ENCODE measurements at regions not wholly inside any gene's neighbourhood (a gene's known extent, or its start where the extent isn't known, plus 50 kb on each side); places are given as distances from the start of the nearest gene placed in this dataset.

DNA sequence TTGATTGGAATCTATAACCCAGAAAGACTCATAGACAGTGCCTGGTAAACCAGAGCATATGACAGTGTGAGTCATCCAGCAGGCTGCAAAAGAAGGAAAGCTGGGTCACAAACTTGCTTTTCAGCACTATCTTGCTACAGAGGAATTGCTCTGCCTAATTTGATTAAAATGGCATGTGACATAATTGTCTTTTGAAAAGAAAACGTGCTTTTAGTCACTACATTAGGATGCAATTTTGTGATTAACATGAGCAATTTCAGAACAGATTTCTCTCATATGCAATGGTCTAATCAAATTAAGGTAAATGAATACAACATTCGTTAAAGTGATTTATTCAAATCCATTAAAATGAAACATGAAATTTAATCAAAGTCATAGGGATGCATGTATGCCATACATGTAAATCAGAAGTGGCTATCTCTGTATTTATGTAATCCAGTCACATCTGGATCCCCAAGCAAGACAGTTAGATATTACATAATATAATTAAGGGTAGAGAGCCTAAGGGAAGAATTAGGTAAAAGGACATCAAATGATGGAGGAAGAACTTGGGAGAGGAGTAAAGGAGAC, 400.0 kb upstream of the HTR1E start:
- intact Hi-C loops (cut with micrococcal nuclease) = no loop called here
- DNase-seq = no peak
- Histone ChIP-seq H3K9ac (ENCODE audit: low read length) (no peak overlapping the region), H3K27ac (ENCODE audit: low read length in 2 of 2) (no peak overlapping the region), H3K4me2 (replicated peaks; ENCODE audit: low read depth, low read length, poor library complexity, severe bottlenecking) (no peak overlapping the region), H3K27me3 (replicated peaks in 1 of 4; ENCODE audit: control extremely low read depth in 1 of 4, control insufficient read depth in 3 of 4, insufficient read depth in 4 of 4, low read length in 3 of 4) (no peaks in the 10 kb centered on the region), H3K79me2 (ENCODE audit: control insufficient read depth, insufficient read depth, low read length) (no peaks in the 10 kb centered on the region), H3K36me3 (replicated peaks in 1 of 2; ENCODE audit: control extremely low read depth in 1 of 2, control insufficient read depth in 1 of 2, extremely low read depth in 1 of 2, insufficient read depth in 2 of 2, low read length in 1 of 2) (no peaks in the 10 kb centered on the region), H3K4me1 (ENCODE audit: control insufficient read depth in 2 of 2, insufficient read depth in 2 of 2, low read length in 2 of 2) (no peaks in the 10 kb centered on the region), H2AFZ (ENCODE audit: insufficient read depth, low read depth, low read length, poor library complexity, severe bottlenecking) (no peak overlapping the region), H3K9me3 (ENCODE audit: control extremely low read depth in 1 of 3, control insufficient read depth in 2 of 3, insufficient read depth in 1 of 3, low read length in 2 of 3) (no peaks in the 10 kb centered on the region), H4K20me1 (ENCODE audit: control insufficient read depth, insufficient read depth, low read length, poor library complexity, severe bottlenecking) (no peaks in the 10 kb centered on the region), H3K4me3 (ENCODE audit: control extremely low read depth in 1 of 5, extremely low read depth in 1 of 5, insufficient read depth in 1 of 5, low read depth in 2 of 5, low read length in 4 of 5) (no peak overlapping the region)
- Mint-ChIP-seq H3K4me1 (no peaks in the 10 kb centered on the region), H3K27me3 (no peaks in the 10 kb centered on the region), H3K9me3 (ENCODE audit: insufficient read depth) (no peaks in the 10 kb centered on the region), H3K4me3 (no peak overlapping the region), H3K27ac (no peak overlapping the region)
- no CpG with 5 or more reads among the region's 2 CpGs for WGBS (ENCODE audit: insufficient coverage)
- TF ChIP-seq EZH2 (IDR thresholded peaks at IDR 0.05; ENCODE audit: borderline replicate concordance, insufficient read depth, low read depth, low read length, poor library complexity, severe bottlenecking) = no peak
- TF ChIP-seq, protein P1, sequence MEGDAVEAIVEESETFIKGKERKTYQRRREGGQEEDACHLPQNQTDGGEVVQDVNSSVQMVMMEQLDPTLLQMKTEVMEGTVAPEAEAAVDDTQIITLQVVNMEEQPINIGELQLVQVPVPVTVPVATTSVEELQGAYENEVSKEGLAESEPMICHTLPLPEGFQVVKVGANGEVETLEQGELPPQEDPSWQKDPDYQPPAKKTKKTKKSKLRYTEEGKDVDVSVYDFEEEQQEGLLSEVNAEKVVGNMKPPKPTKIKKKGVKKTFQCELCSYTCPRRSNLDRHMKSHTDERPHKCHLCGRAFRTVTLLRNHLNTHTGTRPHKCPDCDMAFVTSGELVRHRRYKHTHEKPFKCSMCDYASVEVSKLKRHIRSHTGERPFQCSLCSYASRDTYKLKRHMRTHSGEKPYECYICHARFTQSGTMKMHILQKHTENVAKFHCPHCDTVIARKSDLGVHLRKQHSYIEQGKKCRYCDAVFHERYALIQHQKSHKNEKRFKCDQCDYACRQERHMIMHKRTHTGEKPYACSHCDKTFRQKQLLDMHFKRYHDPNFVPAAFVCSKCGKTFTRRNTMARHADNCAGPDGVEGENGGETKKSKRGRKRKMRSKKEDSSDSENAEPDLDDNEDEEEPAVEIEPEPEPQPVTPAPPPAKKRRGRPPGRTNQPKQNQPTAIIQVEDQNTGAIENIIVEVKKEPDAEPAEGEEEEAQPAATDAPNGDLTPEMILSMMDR (IDR thresholded peaks at IDR 0.05) = no peak
- ATAC-seq (ENCODE audit: low read depth) = no peak
- CTCF ChIA-PET = no interaction called here
- POLR2A ChIA-PET = no interaction called here

DNA sequence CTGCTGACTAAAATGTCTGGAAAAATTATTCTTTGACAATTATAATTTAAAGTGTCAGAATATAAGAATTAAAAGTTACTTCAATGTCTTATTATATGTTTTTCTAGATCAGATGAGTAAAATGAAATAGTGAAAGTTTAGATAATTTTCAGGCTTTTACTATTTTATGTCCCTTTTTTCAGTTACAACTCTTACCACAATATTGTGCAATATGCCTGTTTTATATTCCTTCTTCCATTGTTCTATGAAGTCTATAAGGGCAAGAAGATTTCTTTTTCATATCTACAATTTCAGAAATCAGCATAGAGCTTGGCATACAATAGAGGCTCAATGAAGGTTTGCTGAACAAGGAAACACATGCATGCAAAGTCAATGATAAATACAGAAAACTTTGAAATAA, 401.2 kb upstream of the HTR1E start:
- H3K27ac Mint-ChIP-seq = no peak overlapping the region
- CTCF ChIA-PET = no interaction called here

More for the DNA sequence above, 401.2 kb upstream of the HTR1E start:
- DNase-seq (no peak), ATAC-seq (ENCODE audit: low read depth) (no peak)
- Histone ChIP-seq H2AFZ (ENCODE audit: insufficient read depth, low read depth, low read length, poor library complexity, severe bottlenecking) (no peak overlapping the region), H3K9ac (ENCODE audit: low read length) (no peak overlapping the region), H3K9me3 (ENCODE audit: control extremely low read depth in 1 of 3, control insufficient read depth in 2 of 3, insufficient read depth in 1 of 3, low read length in 2 of 3) (peaks cover 0 to 3% (median 0%) of the 10 kb centered on the region in 3 donors), H3K4me1 (ENCODE audit: control insufficient read depth in 2 of 2, insufficient read depth in 2 of 2, low read length in 2 of 2) (no peaks in the 10 kb centered on the region), H4K20me1 (ENCODE audit: control insufficient read depth, insufficient read depth, low read length, poor library complexity, severe bottlenecking) (no peaks in the 10 kb centered on the region), H3K4me3 (ENCODE audit: control extremely low read depth in 1 of 5, extremely low read depth in 1 of 5, insufficient read depth in 1 of 5, low read depth in 2 of 5, low read length in 4 of 5) (no peak overlapping the region), H3K79me2 (ENCODE audit: control insufficient read depth, insufficient read depth, low read length) (no peaks in the 10 kb centered on the region), H3K27me3 (replicated peaks in 1 of 4; ENCODE audit: control extremely low read depth in 1 of 4, control insufficient read depth in 3 of 4, insufficient read depth in 4 of 4, low read length in 3 of 4) (no peaks in the 10 kb centered on the region), H3K36me3 (replicated peaks in 1 of 2; ENCODE audit: control extremely low read depth in 1 of 2, control insufficient read depth in 1 of 2, extremely low read depth in 1 of 2, insufficient read depth in 2 of 2, low read length in 1 of 2) (no peaks in the 10 kb centered on the region), H3K4me2 (replicated peaks; ENCODE audit: low read depth, low read length, poor library complexity, severe bottlenecking) (no peak overlapping the region), H3K27ac (ENCODE audit: low read length in 2 of 2) (no peak overlapping the region)
- Mint-ChIP-seq H3K27me3 (no peaks in the 10 kb centered on the region), H3K4me3 (no peak overlapping the region), H3K9me3 (ENCODE audit: insufficient read depth) (no peaks in the 10 kb centered on the region), H3K4me1 (no peaks in the 10 kb centered on the region)
- TF ChIP-seq, protein P1 (IDR thresholded peaks at IDR 0.05) = no peak
- TF ChIP-seq EZH2 (IDR thresholded peaks at IDR 0.05; ENCODE audit: borderline replicate concordance, insufficient read depth, low read depth, low read length, poor library complexity, severe bottlenecking) = no peak
- POLR2A ChIA-PET = no interaction called here
- intact Hi-C loops (cut with micrococcal nuclease) = no loop called here
